GM19025 (cell line): ENCODE measurements at regions not wholly inside any gene's neighbourhood (a gene's known extent, or its start where the extent isn't known, plus 50 kb on each side); places are given as distances from the start of the nearest gene placed in this dataset.
"Not testable (repeated sequence)": the region's sequence is repeated elsewhere in the genome, so short reads cannot be mapped to it uniquely, and the experiment has no call there.

ENCODE experiments used
- ATAC-seq: cut with Tn5 transposase; IDR thresholded peaks from one replicate; pipeline ENCODE4 v1.9.1; 2021; ENCODE audit warnings: mild to moderate bottlenecking, low read depth, moderate library complexity; ENCODE audit not compliant: unreplicated experiment

- no peak for ATAC-seq
Measured at GRCh38 chr10:3399756-3400155, 227.2 kb upstream of the PITRM1 start.

- no peak for ATAC-seq
Measured at GRCh38 chr10:3398825-3399646, 226.5 kb upstream of the PITRM1 start.

GRCh38 chr10:3397846-3398245 lies 225.3 kb upstream of the PITRM1 start:
- ATAC-seq = no peak

GRCh38 chr10:3397231-3397630 lies 224.6 kb upstream of the PITRM1 start:
- no peak for ATAC-seq

- no peak for ATAC-seq
Measured at GRCh38 chr10:3396116-3396515, 223.5 kb upstream of the PITRM1 start.

GRCh38 chr10:3395458-3395861 lies 222.9 kb upstream of the PITRM1 start:
- ATAC-seq = no peak

- ATAC-seq = no peak
Measured at GRCh38 chr10:3395041-3395440, 222.5 kb upstream of the PITRM1 start.

- ATAC-seq = no peak
Measured at GRCh38 chr10:3393958-3394357, 221.4 kb upstream of the PITRM1 start.

GRCh38 chr10:3391657-3392056 lies 219.1 kb upstream of the PITRM1 start:
- no peak for ATAC-seq

GRCh38 chr10:3389130-3389529 lies 216.5 kb upstream of the PITRM1 start:
- ATAC-seq = no peak

- ATAC-seq = no peak
Measured at GRCh38 chr10:3385487-3385886, 212.9 kb upstream of the PITRM1 start.

GRCh38 chr10:3382092-3382491 lies 209.5 kb upstream of the PITRM1 start:
- ATAC-seq = no peak

- ATAC-seq = no peak
Measured at GRCh38 chr10:3380406-3381050, 207.9 kb upstream of the PITRM1 start.

- ATAC-seq = no peak
Measured at GRCh38 chr10:3376631-3377030, 204.0 kb upstream of the PITRM1 start.

- no peak for ATAC-seq
Measured at GRCh38 chr10:3375505-3375904, 202.9 kb upstream of the PITRM1 start.

GRCh38 chr10:3374914-3375313 lies 202.3 kb upstream of the PITRM1 start:
- no peak for ATAC-seq

GRCh38 chr10:3373374-3374027 lies 200.9 kb upstream of the PITRM1 start:
- not testable (repeated sequence) for ATAC-seq

- no peak for ATAC-seq
Measured at GRCh38 chr10:3372281-3372680, 199.7 kb upstream of the PITRM1 start.

GRCh38 chr10:3371624-3372023 lies 199.0 kb upstream of the PITRM1 start:
- ATAC-seq = not testable (repeated sequence)

- ATAC-seq = no peak
Measured at GRCh38 chr10:3366735-3367405, 194.3 kb upstream of the PITRM1 start.

GRCh38 chr10:3366043-3366442 lies 193.5 kb upstream of the PITRM1 start:
- ATAC-seq = no peak
